AG20443 (cell line): ENCODE measurements at regions not wholly inside any gene's neighbourhood (a gene's known extent, or its start where the extent isn't known, plus 50 kb on each side); places are given as distances from the start of the nearest gene placed in this dataset.
"Not testable (repeated sequence)": the region's sequence is repeated elsewhere in the genome, so short reads cannot be mapped to it uniquely, and the experiment has no call there.

Experiments
- DNase-seq: peaks from one replicate; pipeline ENCODE4 v3.0.0; 2012; ENCODE audit warnings: low spot score, mixed read lengths

- DNase-seq = not testable (repeated sequence)
Observed at GRCh38 chr15:59783774-59784520, 94.8 kb upstream of the BNIP2 start.

- no peak for DNase-seq
Observed at GRCh38 chr15:59779110-59779509, 90.0 kb upstream of the BNIP2 start.

- no peak for DNase-seq
Observed at GRCh38 chr15:59764775-59765174, 75.7 kb upstream of the BNIP2 start.

- no peak for DNase-seq
Observed at GRCh38 chr15:59762558-59762957, 73.4 kb upstream of the BNIP2 start.

- not testable (repeated sequence) for DNase-seq
Observed at GRCh38 chr15:59760256-59760655, 71.1 kb upstream of the BNIP2 start.

- DNase-seq = no peak
Observed at GRCh38 chr15:59751552-59752413, 62.7 kb upstream of the BNIP2 start.

GRCh38 chr15:59746777-59747176 lies 57.7 kb upstream of the BNIP2 start:
- no peak for DNase-seq

- peak; percentile 44 for DNase-seq
Observed at GRCh38 chr15:59741274-59741906, 52.3 kb upstream of the BNIP2 start.

GRCh38 chr15:59739557-59740186 lies 50.6 kb upstream of the BNIP2 start:
- no peak for DNase-seq
